ENCODE measurements at regions not wholly inside any gene's neighbourhood (a gene's known extent, or its start where the extent isn't known, plus 50 kb on each side); places are given as distances from the start of the nearest gene placed in this dataset.

GRCh38 chr10:88165849-88166271, 302.4 kb downstream of the PTEN start:
- H3K9me3 ChIP-seq (ENCODE audit: low read depth), result no peaks in the 10 kb centered on the region
- peak overlapping the region; percentile 51 for H3K27ac ChIP-seq
- no peak overlapping the region for H3K9ac ChIP-seq
- H3K36me3 ChIP-seq (ENCODE audit: low read depth), result no peaks in the 10 kb centered on the region
- in situ Hi-C loops (cut with MboI), result no loop called here
- 1 to 4% methylated on average over 7 of the region's 7 CpGs for WGBS, 2 experiments (ENCODE audit: low coverage in 1 of 2, low lambda C conversion rate in 2 of 2, missing lambda C conversion rate in 2 of 2)
- no peaks in the 10 kb centered on the region for H3K27me3 ChIP-seq (replicated peaks; ENCODE audit: insufficient read depth)
- H3K9me2 ChIP-seq (ENCODE audit: insufficient read depth), result no peaks in the 10 kb centered on the region
- peaks cover 27% of the 10 kb centered on the region for H3K4me1 ChIP-seq (ENCODE audit: insufficient read depth)
- no peaks in the 10 kb centered on the region for H4K20me1 ChIP-seq (ENCODE audit: insufficient read depth)
- peak overlapping the region; percentile 21; the same call in 1 of the 2 replicates for H3K4me3 ChIP-seq
- no peaks in the 10 kb centered on the region for H3K79me2 ChIP-seq (ENCODE audit: insufficient read depth)
- peaks cover 25% of the 10 kb centered on the region for H3F3A ChIP-seq (ENCODE audit: insufficient read depth)
- H3K4me2 ChIP-seq (ENCODE audit: unreplicated experiment), result peak overlapping the region; percentile 67
- peak; percentile 85 for DNase-seq
- peak overlapping the region; percentile 35; the same call in 1 of the 2 replicates for H2AFZ ChIP-seq
- no peak for TF ChIP-seq EZH2phosphoT487 (IDR thresholded peaks at IDR 0.05; ENCODE audit: insufficient read depth, low read depth)
- TF ChIP-seq EZH2 (IDR thresholded peaks at IDR 0.05; ENCODE audit: insufficient read depth, poor library complexity, severe bottlenecking), result no peak

DNA sequence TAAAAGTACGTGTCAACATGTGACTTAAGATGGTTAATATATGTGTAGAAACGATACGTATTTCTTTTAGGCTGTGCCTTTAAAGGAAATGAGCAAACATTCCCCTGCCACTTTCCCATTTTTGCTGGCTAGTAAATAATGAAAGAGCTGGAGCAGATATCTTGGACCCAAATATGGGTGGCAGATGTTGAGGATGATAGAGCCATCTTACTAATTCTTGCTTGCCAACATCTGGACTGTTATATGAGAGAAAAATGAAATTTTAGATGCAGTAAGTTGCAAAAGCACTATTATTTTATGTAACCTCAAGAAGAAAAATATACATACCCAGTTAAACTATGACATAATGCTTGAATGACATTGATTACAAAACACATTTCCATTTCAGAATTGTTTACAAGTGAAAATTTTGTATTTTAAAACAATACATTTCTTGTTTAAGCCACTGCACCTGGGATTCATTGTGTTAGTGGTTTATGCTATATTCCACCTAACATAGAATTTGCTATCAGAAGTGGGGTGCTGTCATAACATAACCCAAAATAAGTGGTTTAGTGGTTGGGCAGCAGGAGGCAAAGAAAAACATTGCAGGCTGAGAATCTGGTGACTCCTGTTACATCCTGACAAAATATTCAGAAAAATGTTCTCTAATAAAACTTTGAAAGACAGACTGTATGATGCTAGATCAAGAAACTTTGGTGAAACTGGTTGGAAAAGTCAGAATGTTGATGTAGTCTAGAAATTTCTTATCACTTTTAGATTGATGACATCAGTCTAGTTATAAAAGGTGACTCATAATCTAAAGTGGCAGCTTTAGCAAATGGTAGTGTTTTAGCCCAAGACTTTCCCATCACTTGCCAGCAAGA, 305.0 kb downstream of the PTEN start:
- Histone ChIP-seq H4K20me1 (ENCODE audit: insufficient read depth) (no peaks in the 10 kb centered on the region), H3K9me2 (ENCODE audit: insufficient read depth) (no peaks in the 10 kb centered on the region), H3K79me2 (ENCODE audit: insufficient read depth) (no peaks in the 10 kb centered on the region), H3K9ac (no peak overlapping the region), H3K27me3 (replicated peaks; ENCODE audit: insufficient read depth) (no peaks in the 10 kb centered on the region), H3K36me3 (ENCODE audit: low read depth) (no peaks in the 10 kb centered on the region), H3K9me3 (ENCODE audit: low read depth) (no peaks in the 10 kb centered on the region), H3K4me2 (ENCODE audit: unreplicated experiment) (no peak overlapping the region), H3K27ac (no peak overlapping the region), H3K4me3 (no peak overlapping the region), H3K4me1 (ENCODE audit: insufficient read depth) (peaks cover 21% of the 10 kb centered on the region), H3F3A (ENCODE audit: insufficient read depth) (peaks cover 25% of the 10 kb centered on the region), H2AFZ (no peak overlapping the region)
- WGBS, 2 experiments (ENCODE audit: low coverage in 1 of 2, low lambda C conversion rate in 2 of 2, missing lambda C conversion rate in 2 of 2), result 61 to 62% methylated on average over 3 of the region's 3 CpGs
- in situ Hi-C loops (cut with MboI), result no loop called here
- DNase-seq, result no peak
- TF ChIP-seq EZH2phosphoT487 (IDR thresholded peaks at IDR 0.05; ENCODE audit: insufficient read depth, low read depth) (no peak), EZH2 (IDR thresholded peaks at IDR 0.05; ENCODE audit: insufficient read depth, poor library complexity, severe bottlenecking) (no peak)

- no peak overlapping the region for H3K4me3 ChIP-seq
- DNase-seq, result no peak
- in situ Hi-C loops (cut with MboI), result no loop called here
- H3K27me3 ChIP-seq (replicated peaks; ENCODE audit: insufficient read depth), result no peaks in the 10 kb centered on the region
- H2AFZ ChIP-seq, result no peak overlapping the region
- H4K20me1 ChIP-seq (ENCODE audit: insufficient read depth), result no peaks in the 10 kb centered on the region
- H3K9me2 ChIP-seq (ENCODE audit: insufficient read depth), result no peaks in the 10 kb centered on the region
- H3K9ac ChIP-seq, result no peak overlapping the region
- H3K9me3 ChIP-seq (ENCODE audit: low read depth), result peaks cover 3% of the 10 kb centered on the region
- no peak overlapping the region for H3K4me2 ChIP-seq (ENCODE audit: unreplicated experiment)
- no peak overlapping the region for H3K27ac ChIP-seq
- H3K36me3 ChIP-seq (ENCODE audit: low read depth), result no peaks in the 10 kb centered on the region
- peaks cover 25% of the 10 kb centered on the region for H3F3A ChIP-seq (ENCODE audit: insufficient read depth)
- peaks cover 21% of the 10 kb centered on the region for H3K4me1 ChIP-seq (ENCODE audit: insufficient read depth)
- H3K79me2 ChIP-seq (ENCODE audit: insufficient read depth), result no peaks in the 10 kb centered on the region
- TF ChIP-seq EZH2phosphoT487 (IDR thresholded peaks at IDR 0.05; ENCODE audit: insufficient read depth, low read depth), result no peak
- no peak for TF ChIP-seq EZH2 (IDR thresholded peaks at IDR 0.05; ENCODE audit: insufficient read depth, poor library complexity, severe bottlenecking)
These were observed 305.6 kb downstream of the PTEN start for GRCh38 chr10:88169037-88169319.

DNA sequence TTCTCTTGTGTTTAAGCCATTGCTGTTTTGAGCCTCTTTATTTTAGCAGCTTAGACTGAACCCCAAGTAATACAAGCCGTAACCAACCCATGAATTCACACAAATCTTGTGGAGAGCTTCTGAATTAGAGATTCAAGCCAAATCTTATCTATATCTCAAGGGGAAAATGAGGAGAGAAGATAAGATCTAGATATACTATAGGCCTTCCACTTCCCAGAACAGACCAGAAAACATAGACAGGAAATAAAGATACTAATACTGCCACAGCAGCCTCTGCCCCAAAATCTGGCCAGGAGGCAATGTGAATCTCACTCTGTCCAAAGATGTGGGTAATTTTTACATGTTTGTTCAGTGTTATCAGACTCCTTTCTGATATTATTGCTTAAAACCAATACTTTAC, 307.2 kb downstream of the PTEN start:
- TF ChIP-seq EZH2 (IDR thresholded peaks at IDR 0.05; ENCODE audit: insufficient read depth, poor library complexity, severe bottlenecking), result no peak
- no peak for TF ChIP-seq EZH2phosphoT487 (IDR thresholded peaks at IDR 0.05; ENCODE audit: insufficient read depth, low read depth)
- DNase-seq, result no peak
- H3K9ac ChIP-seq, result no peak overlapping the region
- 91 to 96% methylated on average over 1 of the region's 1 CpG for WGBS, 2 experiments (ENCODE audit: low coverage in 1 of 2, low lambda C conversion rate in 2 of 2, missing lambda C conversion rate in 2 of 2)
- peaks cover 18% of the 10 kb centered on the region for H3F3A ChIP-seq (ENCODE audit: insufficient read depth)
- no peaks in the 10 kb centered on the region for H3K79me2 ChIP-seq (ENCODE audit: insufficient read depth)
- H3K9me2 ChIP-seq (ENCODE audit: insufficient read depth), result no peaks in the 10 kb centered on the region
- H3K4me1 ChIP-seq (ENCODE audit: insufficient read depth), result peaks cover 15% of the 10 kb centered on the region
- H3K27ac ChIP-seq, result no peak overlapping the region
- no peaks in the 10 kb centered on the region for H3K36me3 ChIP-seq (ENCODE audit: low read depth)
- H3K4me3 ChIP-seq, result no peak overlapping the region
- peaks cover 4% of the 10 kb centered on the region for H3K9me3 ChIP-seq (ENCODE audit: low read depth)
- no peaks in the 10 kb centered on the region for H3K27me3 ChIP-seq (replicated peaks; ENCODE audit: insufficient read depth)
- H4K20me1 ChIP-seq (ENCODE audit: insufficient read depth), result no peaks in the 10 kb centered on the region
- H3K4me2 ChIP-seq (ENCODE audit: unreplicated experiment), result no peak overlapping the region
- no peak overlapping the region for H2AFZ ChIP-seq
- in situ Hi-C loops (cut with MboI), result no loop called here
